ENCODE measurements at regions not wholly inside any gene's neighbourhood (a gene's known extent, or its start where the extent isn't known, plus 50 kb on each side); places are given as distances from the start of the nearest gene placed in this dataset.

- no peak for TF ChIP-seq POLR2A (IDR thresholded peaks at IDR 0.05; ENCODE audit: low read depth, low read length)
- no peak for DNase-seq (ENCODE audit: insufficient read length, low spot score)
Observed at GRCh38 chr16:6644916-6645315, 687.7 kb upstream of the RBFOX1 start.

GRCh38 chr16:6643080-6643686, 689.5 kb upstream of the RBFOX1 start:
- no peak for TF ChIP-seq POLR2A (IDR thresholded peaks at IDR 0.05; ENCODE audit: low read depth, low read length)
- DNase-seq (ENCODE audit: insufficient read length, low spot score) (no peak), FAIRE-seq (peak; percentile 77)

More at GRCh38 chr16:6644916-6645315, 687.7 kb upstream of the RBFOX1 start:
- FAIRE-seq, result no peak

- TF ChIP-seq POLR2A (IDR thresholded peaks at IDR 0.05; ENCODE audit: low read depth, low read length), result no peak
Observed at GRCh38 chr16:6642271-6642670, 690.4 kb upstream of the RBFOX1 start.

GRCh38 chr16:6641091-6641490, 691.6 kb upstream of the RBFOX1 start:
- FAIRE-seq, result no peak
- no peak for DNase-seq (ENCODE audit: insufficient read length, low spot score)
- TF ChIP-seq POLR2A (IDR thresholded peaks at IDR 0.05; ENCODE audit: low read depth, low read length), result no peak

More at GRCh38 chr16:6642271-6642670, 690.4 kb upstream of the RBFOX1 start:
- no peak for FAIRE-seq
- no peak for DNase-seq (ENCODE audit: insufficient read length, low spot score)

GRCh38 chr16:6636457-6636856, 696.2 kb upstream of the RBFOX1 start:
- no peak for TF ChIP-seq POLR2A (IDR thresholded peaks at IDR 0.05; ENCODE audit: low read depth, low read length)
- no peak for FAIRE-seq
- DNase-seq (ENCODE audit: insufficient read length, low spot score), result no peak

GRCh38 chr16:6634151-6634550, 698.5 kb upstream of the RBFOX1 start:
- DNase-seq (ENCODE audit: insufficient read length, low spot score) (no peak), FAIRE-seq (no peak)
- no peak for TF ChIP-seq POLR2A (IDR thresholded peaks at IDR 0.05; ENCODE audit: low read depth, low read length)

- TF ChIP-seq POLR2A (IDR thresholded peaks at IDR 0.05; ENCODE audit: low read depth, low read length), result no peak
- FAIRE-seq (no peak), DNase-seq (ENCODE audit: insufficient read length, low spot score) (no peak)
Observed at GRCh38 chr16:6633456-6633855, 699.2 kb upstream of the RBFOX1 start.

- FAIRE-seq (no peak), DNase-seq (ENCODE audit: insufficient read length, low spot score) (no peak)
- no peak for TF ChIP-seq POLR2A (IDR thresholded peaks at IDR 0.05; ENCODE audit: low read depth, low read length)
Observed at GRCh38 chr16:6629110-6629509, 703.5 kb upstream of the RBFOX1 start.

- DNase-seq (ENCODE audit: insufficient read length, low spot score) (no peak), FAIRE-seq (no peak)
- TF ChIP-seq POLR2A (IDR thresholded peaks at IDR 0.05; ENCODE audit: low read depth, low read length), result no peak
Observed at GRCh38 chr16:6625606-6626005, 707.0 kb upstream of the RBFOX1 start.

GRCh38 chr16:6618874-6619273, 713.8 kb upstream of the RBFOX1 start:
- no peak for TF ChIP-seq POLR2A (IDR thresholded peaks at IDR 0.05; ENCODE audit: low read depth, low read length)
- no peak for DNase-seq (ENCODE audit: insufficient read length, low spot score)
- no peak for FAIRE-seq

GRCh38 chr16:6616746-6617145, 715.9 kb upstream of the RBFOX1 start:
- no peak for DNase-seq (ENCODE audit: insufficient read length, low spot score)

GRCh38 chr16:6615636-6616035, 717.0 kb upstream of the RBFOX1 start:
- FAIRE-seq, result no peak
- TF ChIP-seq POLR2A (IDR thresholded peaks at IDR 0.05; ENCODE audit: low read depth, low read length), result no peak
- DNase-seq (ENCODE audit: insufficient read length, low spot score), result no peak

More at GRCh38 chr16:6616746-6617145, 715.9 kb upstream of the RBFOX1 start:
- FAIRE-seq, result no peak
- TF ChIP-seq POLR2A (IDR thresholded peaks at IDR 0.05; ENCODE audit: low read depth, low read length), result no peak

GRCh38 chr16:6611535-6611934, 721.1 kb upstream of the RBFOX1 start:
- FAIRE-seq (no peak), DNase-seq (ENCODE audit: insufficient read length, low spot score) (no peak)
- no peak for TF ChIP-seq POLR2A (IDR thresholded peaks at IDR 0.05; ENCODE audit: low read depth, low read length)

GRCh38 chr16:6605490-6605889, 727.2 kb upstream of the RBFOX1 start:
- TF ChIP-seq POLR2A (IDR thresholded peaks at IDR 0.05; ENCODE audit: low read depth, low read length), result no peak
- FAIRE-seq (no peak), DNase-seq (ENCODE audit: insufficient read length, low spot score) (no peak)

- FAIRE-seq, result no peak
- DNase-seq (ENCODE audit: insufficient read length, low spot score), result no peak
- TF ChIP-seq POLR2A (IDR thresholded peaks at IDR 0.05; ENCODE audit: low read depth, low read length), result no peak
Observed at GRCh38 chr16:6603780-6604325, 728.8 kb upstream of the RBFOX1 start.

Measured in H54 (cell line).